Hepatocyte (in vitro differentiated cells): ENCODE measurements at regions not wholly inside any gene's neighbourhood (a gene's known extent, or its start where the extent isn't known, plus 50 kb on each side); places are given as distances from the start of the nearest gene placed in this dataset.

ENCODE experiments used
- DNase-seq: peaks from one replicate; pipeline ENCODE4 v3.0.0-alpha.2; 2016; ENCODE audit warnings: low spot score
- H2AFZ ChIP-seq: fragments of 200-600 bp; sonication (generic); 2 replicates; pipeline ENCODE4 v1.6.0; 2016; ENCODE audit warnings: antibody characterized with exemption, mild to moderate bottlenecking
- H3K27ac ChIP-seq: fragments of 200-600 bp; sonication (generic); 2 replicates; pipeline ENCODE4 v1.5.1; 2016; ENCODE audit warnings: mild to moderate bottlenecking
- H3K27me3 ChIP-seq: fragments of 200-600 bp; sonication (generic); 2 replicates; pipeline ENCODE4 v1.6.1; 2016
- H3K36me3 ChIP-seq: fragments of 200-600 bp; sonication (generic); replicated peaks from 2 replicates; pipeline ENCODE4 v1.5.1; 2016; ENCODE audit warnings: low read depth; ENCODE audit not compliant: insufficient read depth
- H3K4me1 ChIP-seq: fragments of 200-600 bp; sonication (generic); 2 replicates; pipeline ENCODE4 v1.5.1; 2016; ENCODE audit warnings: mild to moderate bottlenecking, moderate library complexity; ENCODE audit not compliant: insufficient read depth
- H3K4me2 ChIP-seq: fragments of 200-600 bp; sonication (generic); 2 replicates; pipeline ENCODE4 v1.6.0; 2016
- H3K4me3 ChIP-seq: fragments of 200-600 bp; sonication (generic); 2 replicates; pipeline ENCODE4 v1.5.1; 2016; ENCODE audit warnings: mild to moderate bottlenecking
- H3K79me2 ChIP-seq: fragments of 200-600 bp; sonication (generic); 2 replicates; pipeline ENCODE4 v1.6.0; 2017; ENCODE audit warnings: mild to moderate bottlenecking
- H3K9me2 ChIP-seq: fragments of 200-600 bp; sonication (generic); replicated peaks from 2 replicates; pipeline ENCODE4 v1.6.0; 2017; ENCODE audit warnings: mild to moderate bottlenecking; ENCODE audit not compliant: insufficient read depth
- H3K9me3 ChIP-seq: fragments of 200-600 bp; sonication (generic); 2 replicates; pipeline ENCODE4 v1.5.1; 2016; ENCODE audit warnings: low read depth, mild to moderate bottlenecking
- H4K20me1 ChIP-seq: fragments of 200-600 bp; sonication (generic); 2 replicates; pipeline ENCODE4 v1.6.0; 2016; ENCODE audit warnings: mild to moderate bottlenecking; ENCODE audit not compliant: insufficient read depth, poor library complexity, severe bottlenecking
- CTCF ChIP-seq: fragments of 200-600 bp; sonication (generic); IDR thresholded peaks from 2 replicates; pipeline ENCODE4 v1.5.1; 2016; ENCODE audit warnings: antibody characterized with exemption, mild to moderate bottlenecking; ENCODE audit not compliant: poor library complexity
- EZH2 ChIP-seq: fragments of 200-600 bp; sonication (generic); IDR thresholded peaks from 2 replicates; pipeline ENCODE4 v1.6.1; 2016; ENCODE audit warnings: antibody characterized with exemption, mild to moderate bottlenecking, borderline replicate concordance
- EZH2phosphoT487 ChIP-seq: fragments of 200-600 bp; sonication (generic); IDR thresholded peaks from one replicate; pipeline ENCODE4 v1.6.1; 2018; ENCODE audit warnings: antibody characterized with exemption, mild to moderate bottlenecking, low read depth, moderate library complexity; ENCODE audit not compliant: unreplicated experiment, severe bottlenecking
- WGBS: methylation state at CpG from one replicate; pipeline ENCODE4 v1.1.6; 2016; ENCODE audit warnings: low lambda C conversion rate; ENCODE audit errors: missing lambda C conversion rate; 5-methylcytosine and 5-hydroxymethylcytosine counted together

GRCh38 chr17:73972901-73973300, 230.6 kb upstream of the RPL38 start:
- Histone ChIP-seq H4K20me1 (no peaks in the 10 kb centered on the region), H3K4me1 (no peaks in the 10 kb centered on the region), H3K4me3 (no peak overlapping the region), H2AFZ (no peak overlapping the region), H3K9me2 (no peaks in the 10 kb centered on the region), H3K27ac (no peak overlapping the region), H3K36me3 (no peaks in the 10 kb centered on the region), H3K27me3 (peaks cover 5% of the 10 kb centered on the region), H3K9me3 (no peaks in the 10 kb centered on the region), H3K4me2 (no peak overlapping the region), H3K79me2 (no peaks in the 10 kb centered on the region)
- DNase-seq, result no peak
- WGBS, result 81% methylated on average over 6 of the region's 6 CpGs
- TF ChIP-seq CTCF, result no peak
- TF ChIP-seq EZH2phosphoT487, result no peak
- no peak for TF ChIP-seq EZH2

- DNase-seq, result no peak
- H3K36me3 ChIP-seq, result no peaks in the 10 kb centered on the region
- no peak overlapping the region for H3K4me2 ChIP-seq
- WGBS, result 66% methylated on average over 16 of the region's 16 CpGs
- H3K4me3 ChIP-seq, result no peak overlapping the region
- TF ChIP-seq CTCF (no peak), EZH2phosphoT487 (no peak), EZH2 (no peak)
- no peak overlapping the region for H2AFZ ChIP-seq
- peaks cover 5% of the 10 kb centered on the region for H3K27me3 ChIP-seq
- H3K9me3 ChIP-seq, result no peaks in the 10 kb centered on the region
- H3K4me1 ChIP-seq, result no peaks in the 10 kb centered on the region
- no peaks in the 10 kb centered on the region for H3K9me2 ChIP-seq
- no peaks in the 10 kb centered on the region for H4K20me1 ChIP-seq
- no peaks in the 10 kb centered on the region for H3K79me2 ChIP-seq
- no peak overlapping the region for H3K27ac ChIP-seq
These were observed 229.7 kb upstream of the RPL38 start for GRCh38 chr17:73973586-73974409.

GRCh38 chr17:73974536-73974935, 228.9 kb upstream of the RPL38 start:
- no peaks in the 10 kb centered on the region for H3K79me2 ChIP-seq
- H3K4me1 ChIP-seq, result no peaks in the 10 kb centered on the region
- no peak overlapping the region for H2AFZ ChIP-seq
- WGBS, result 87% methylated on average over 1 of the region's 1 CpG
- H3K27ac ChIP-seq, result no peak overlapping the region
- no peak for DNase-seq
- H3K27me3 ChIP-seq, result peaks cover 6% of the 10 kb centered on the region
- H3K36me3 ChIP-seq, result no peaks in the 10 kb centered on the region
- no peak for TF ChIP-seq EZH2
- TF ChIP-seq EZH2phosphoT487, result no peak
- TF ChIP-seq CTCF, result no peak
- H3K9me2 ChIP-seq, result no peaks in the 10 kb centered on the region
- no peak overlapping the region for H3K4me3 ChIP-seq
- no peak overlapping the region for H3K4me2 ChIP-seq
- no peaks in the 10 kb centered on the region for H3K9me3 ChIP-seq
- H4K20me1 ChIP-seq, result no peaks in the 10 kb centered on the region
